HepG2 (cell line): ENCODE measurements at regions not wholly inside any gene's neighbourhood (a gene's known extent, or its start where the extent isn't known, plus 50 kb on each side); places are given as distances from the start of the nearest gene placed in this dataset.

Experiments used
- ATAC-seq: fragments of 200-7000 bp; cut with Tn5 transposase; 3 replicates; pipeline ENCODE4 v1.9.1; 2020; ENCODE audit warnings: mild to moderate bottlenecking, moderate library complexity
- BruUV-seq: library from RNA; stranded (reverse); fragments of 400-500 nt; replicated peaks from 2 replicates; lab custom pipeline; 2021; lab: Mats Ljungman, UMichigan
- CTCF ChIA-PET: fragments of 300-600 bp; formaldehyde crosslinking; extraction: SDS; loops from one replicate; lab custom pipeline; 2021; ENCODE audit warnings: low total read pairs, inconsistent platforms, low intra/inter-chr PET ratio; lab: Yijun Ruan, JAX
- POLR2A ChIA-PET: fragments of 350-600 bp; sonication (Branson Sonifier 250); formaldehyde crosslinking; loops from one replicate; lab custom pipeline; 2020; ENCODE audit warnings: antibody characterized with exemption, inconsistent platforms; lab: Yijun Ruan, JAX
- DNase-seq: peaks from one replicate; pipeline ENCODE4 v3.0.0-alpha.2; 2015; ENCODE audit warnings: low spot score
- FAIRE-seq: peaks from 3 replicates; lab custom pipeline; 2011; peaks lifted over from hg19 to GRCh38; lab: Jason Lieb, UNC
- H2AFZ ChIP-seq: one replicate; pipeline ENCODE4 v1.6.1; 2011; ENCODE audit warnings: low read length, inconsistent platforms
- H3K27ac ChIP-seq: fragments of 300-600 bp; 3 replicates; pipeline ENCODE4 v1.8.0; 2011; ENCODE audit warnings: mixed run types, mild to moderate bottlenecking, mixed read lengths, low read length, inconsistent platforms; ENCODE audit not compliant: insufficient read depth; ENCODE audit errors: extremely low read length
- H3K27me3 ChIP-seq, 2 experiments: fragments of 200-600 bp in 1 of 2; 2 replicates in 1 of 2; 3 replicates in 1 of 2; pipeline versions ENCODE4 v1.6.0 to v1.8.0; 2011; ENCODE audit warnings: low read length in 2 of 2, mild to moderate bottlenecking in 2 of 2, moderate library complexity in 2 of 2, inconsistent platforms in 1 of 2; ENCODE audit not compliant: insufficient read depth in 2 of 2, control insufficient read depth in 1 of 2
- H3K36me3 ChIP-seq, 2 experiments: fragments of 200-600 bp in 1 of 2; replicated peaks in 1 of 2; 2 replicates in 1 of 2; 3 replicates in 1 of 2; pipeline versions ENCODE4 v1.5.1 to v1.8.0; 2011; ENCODE audit warnings: low read length in 2 of 2, inconsistent platforms in 1 of 2; ENCODE audit not compliant: insufficient read depth in 2 of 2, control insufficient read depth in 1 of 2
- H3K4me1 ChIP-seq: 2 replicates; pipeline ENCODE4 v1.5.1; 2012; ENCODE audit warnings: low read length, inconsistent platforms; ENCODE audit not compliant: insufficient read depth
- H3K4me2 ChIP-seq: 2 replicates; pipeline ENCODE4 v1.6.0; 2011; ENCODE audit warnings: low read depth, low read length, inconsistent platforms
- H3K4me3 ChIP-seq, 3 experiments: fragments of 200-600 bp in 1 of 3; sonication (generic), shearing (Covaris generic) in 1 of 3; replicated peaks in 1 of 3; 2 replicates each; pipeline ENCODE4 v1.5.1; 2011 to 2016; ENCODE audit warnings: low read length in 3 of 3, inconsistent platforms in 2 of 3, low read depth in 2 of 3, mild to moderate bottlenecking in 2 of 3, control low read depth in 1 of 3, mixed read lengths in 1 of 3; ENCODE audit not compliant: insufficient read depth in 1 of 3
- H3K79me2 ChIP-seq: one replicate; pipeline ENCODE4 v1.6.1; 2011; ENCODE audit warnings: low read length, inconsistent platforms; ENCODE audit not compliant: insufficient read depth
- H3K9ac ChIP-seq: 2 replicates; pipeline ENCODE4 v1.6.0; 2011; ENCODE audit warnings: mild to moderate bottlenecking, low read depth, low read length, inconsistent platforms; ENCODE audit not compliant: insufficient read depth
- H3K9me3 ChIP-seq: 2 replicates; pipeline ENCODE4 v1.5.1; 2012; ENCODE audit warnings: mild to moderate bottlenecking, low read length
- H4K20me1 ChIP-seq: 2 replicates; pipeline ENCODE4 v1.6.0; 2011; ENCODE audit warnings: inconsistent platforms, mild to moderate bottlenecking, low read length, moderate library complexity; ENCODE audit not compliant: insufficient read depth
- ATF1 ChIP-seq: IDR thresholded peaks from 2 replicates; pipeline ENCODE4 v1.6.1; 2016; ENCODE audit warnings: mild to moderate bottlenecking, control low read depth
- ETV5 ChIP-seq: IDR thresholded peaks from 2 replicates; pipeline ENCODE4 v1.6.1; 2018; ENCODE audit warnings: missing biosample characterization, missing genetic modification reagents, inconsistent platforms, borderline replicate concordance
- GLI4 ChIP-seq: sonication (generic); formaldehyde crosslinking; IDR thresholded peaks from 2 replicates; pipeline ENCODE4 v1.5.1; 2020; ENCODE audit warnings: missing genetic modification reagents, mild to moderate bottlenecking, moderate library complexity, borderline replicate concordance
- HNRNPL ChIP-seq: fragments of 200-400 bp; formaldehyde crosslinking; IDR thresholded peaks from 2 replicates; pipeline ENCODE4 v1.6.1; 2017; ENCODE audit warnings: mild to moderate bottlenecking, low read depth, low read length
- IRF2 ChIP-seq: IDR thresholded peaks from 2 replicates; pipeline ENCODE4 v1.6.1; 2018; ENCODE audit warnings: missing genetic modification reagents, missing compliant biosample characterization
- NFYC ChIP-seq: IDR thresholded peaks from 2 replicates; pipeline ENCODE4 v1.6.1; 2016; ENCODE audit warnings: missing genetic modification reagents, missing compliant biosample characterization
- NR0B2 ChIP-seq: sonication (generic); formaldehyde crosslinking; IDR thresholded peaks from 2 replicates; pipeline ENCODE4 v1.4.0; 2020; ENCODE audit warnings: mild to moderate bottlenecking, missing genetic modification reagents
- RAD51 ChIP-seq: fragments of 450-650 bp; IDR thresholded peaks from 2 replicates; pipeline ENCODE4 v1.6.1; 2016; ENCODE audit warnings: borderline replicate concordance
- SMAD9 ChIP-seq: sonication (generic); formaldehyde crosslinking; IDR thresholded peaks from 2 replicates; pipeline ENCODE4 v1.5.1; 2020; ENCODE audit warnings: mild to moderate bottlenecking, missing genetic modification reagents
- SP4 ChIP-seq: sonication (generic); formaldehyde crosslinking; IDR thresholded peaks from 2 replicates; pipeline ENCODE4 v1.8.1; 2023; ENCODE audit warnings: mild to moderate bottlenecking, missing genetic modification reagents
- STAT5B ChIP-seq: sonication (generic); formaldehyde crosslinking; IDR thresholded peaks from 2 replicates; pipeline ENCODE4 v1.4.0; 2020; ENCODE audit warnings: missing genetic modification reagents
- TBP ChIP-seq: sonication (generic); formaldehyde crosslinking; IDR thresholded peaks from 2 replicates; pipeline ENCODE4 v1.5.0; 2020; ENCODE audit warnings: missing genetic modification reagents
- WIZ ChIP-seq: sonication (generic); formaldehyde crosslinking; IDR thresholded peaks from 2 replicates; pipeline ENCODE4 v1.5.1; 2020; ENCODE audit warnings: mild to moderate bottlenecking, missing genetic modification reagents
- ZBTB38 ChIP-seq: sonication (generic); formaldehyde crosslinking; IDR thresholded peaks from 2 replicates; pipeline ENCODE4 v1.5.1; 2020; ENCODE audit warnings: mild to moderate bottlenecking, missing genetic modification reagents
- ZFX ChIP-seq: sonication (generic); formaldehyde crosslinking; IDR thresholded peaks from 2 replicates; pipeline ENCODE4 v1.4.0; 2020; ENCODE audit warnings: mild to moderate bottlenecking, low read depth, missing genetic modification reagents, moderate library complexity
- ZKSCAN5 ChIP-seq: sonication (generic); formaldehyde crosslinking; IDR thresholded peaks from 2 replicates; pipeline ENCODE4 v1.5.1; 2020; ENCODE audit warnings: mild to moderate bottlenecking, missing genetic modification reagents
- ZNF317 ChIP-seq: sonication (generic); formaldehyde crosslinking; IDR thresholded peaks from 2 replicates; pipeline ENCODE4 v1.5.0; 2020; ENCODE audit warnings: mild to moderate bottlenecking, missing genetic modification reagents
- ZNF318 ChIP-seq: sonication (generic); formaldehyde crosslinking; IDR thresholded peaks from 2 replicates; pipeline ENCODE4 v1.4.0; 2020; ENCODE audit warnings: mild to moderate bottlenecking, missing genetic modification reagents
- ZNF589 ChIP-seq: sonication (generic); formaldehyde crosslinking; conservative IDR thresholded peaks from 2 replicates; pipeline ENCODE4 v1.8.0; 2022; ENCODE audit warnings: mild to moderate bottlenecking, moderate library complexity, missing genetic modification reagents
- WGBS: methylation state at CpG from one replicate; pipeline ENCODE4 v1.1.6; 2017; ENCODE audit warnings: low lambda C conversion rate; 5-methylcytosine and 5-hydroxymethylcytosine counted together
- in situ Hi-C: cut with HindIII; loops from 2 replicates; pipeline ENCODE4 v1.10.0; 2017; ENCODE audit warnings: low pct_unique_long_range_greater_than_20kb; ENCODE audit not compliant: extremely low pct_ligation_motif_present
- intact Hi-C: fragments of 100-400 bp; cut with micrococcal nuclease; formaldehyde crosslinking; loops from one replicate; pipeline ENCODE4 v1.10.0; 2022; ENCODE audit not compliant: unreplicated experiment

- H3K27ac ChIP-seq: no peak overlapping the region
- no peaks in the 10 kb centered on the region for H3K79me2 ChIP-seq
- H4K20me1 ChIP-seq: no peaks in the 10 kb centered on the region
- DNase-seq: no peak
- H3K9ac ChIP-seq: no peak overlapping the region
- in situ Hi-C loops: no loop called here
- ATAC-seq: no peak
- no peaks in the 10 kb centered on the region for H3K27me3 ChIP-seq
- no peak overlapping the region for H2AFZ ChIP-seq
- intact Hi-C loops: no loop called here
- H3K4me3 ChIP-seq: no peak overlapping the region
- POLR2A ChIA-PET: no interaction called here
- WGBS: 0% methylated on average over 3 of the region's 3 CpGs
- H3K36me3 ChIP-seq: no peaks in the 10 kb centered on the region
- no peaks in the 10 kb centered on the region for H3K4me1 ChIP-seq
- H3K4me2 ChIP-seq: no peak overlapping the region
- no peak for TF ChIP-seq GLI4 (CRISPR knock-in tag)
- no peak for TF ChIP-seq TBP (CRISPR knock-in tag)
- no peak for TF ChIP-seq RAD51
- no peak for TF ChIP-seq ZBTB38 (CRISPR knock-in tag)
- no peak for TF ChIP-seq NR0B2 (CRISPR knock-in tag)
- TF ChIP-seq ATF1 (CRISPR knock-in tag): no peak
- no peak for TF ChIP-seq ZNF318 (CRISPR knock-in tag)
- no peak for TF ChIP-seq ZNF317
- TF ChIP-seq NFYC: no peak
- no peak for TF ChIP-seq ZFX
- no peak for TF ChIP-seq STAT5B (CRISPR knock-in tag)
- TF ChIP-seq SP4: no peak
- no peak for TF ChIP-seq ETV5
- TF ChIP-seq IRF2 (CRISPR knock-in tag): no peak
- TF ChIP-seq SMAD9 (CRISPR knock-in tag): no peak
- no peak for TF ChIP-seq ZNF589
- TF ChIP-seq WIZ (CRISPR knock-in tag): no peak
- no peak for TF ChIP-seq ZKSCAN5 (CRISPR knock-in tag)
- no peak for TF ChIP-seq HNRNPL
- no peaks in the 10 kb centered on the region for H3K9me3 ChIP-seq
- CTCF ChIA-PET: no interaction called here
- no TSS peak for BruUV-seq
- FAIRE-seq: no peak
Observed at GRCh38 chr5:52579391-52579790, 208.3 kb upstream of the ITGA1 start.
